Right atrium auricular region (tissue), 2 donors: ENCODE measurements at regions not wholly inside any gene's neighbourhood (a gene's known extent, or its start where the extent isn't known, plus 50 kb on each side); places are given as distances from the start of the nearest gene placed in this dataset.

Source experiments
- DNase-seq: peaks from one replicate; pipeline ENCODE4 v3.0.0-alpha.2; 2019; ENCODE audit warnings: low spot score
- H3K27ac ChIP-seq, 2 donors: fragments of 200-600 bp; sonication (generic); 1 replicate in 1 of 2; 2 replicates in 1 of 2; pipeline ENCODE4 v1.5.1; 2016 to 2019
- H3K27me3 ChIP-seq, 2 donors: fragments of 200-600 bp; sonication (generic); one replicate each; pipeline versions ENCODE4 v1.5.1 to v1.6.0; 2017 to 2019
- H3K36me3 ChIP-seq: fragments of 200-600 bp; sonication (generic); one replicate; pipeline ENCODE4 v1.5.1; 2016
- H3K4me1 ChIP-seq, 2 donors: fragments of 200-600 bp; sonication (generic); one replicate each; pipeline versions ENCODE4 v1.5.1 to v1.6.0; 2017 to 2019
- H3K4me3 ChIP-seq, 2 donors: fragments of 200-600 bp; sonication (generic); 1 replicate in 1 of 2; 2 replicates in 1 of 2; pipeline ENCODE4 v1.5.1; 2017 to 2019; ENCODE audit warnings: mild to moderate bottlenecking in 1 of 2, moderate library complexity in 1 of 2
- H3K9me3 ChIP-seq, 2 donors: fragments of 200-600 bp; sonication (generic); one replicate each; pipeline ENCODE4 v1.5.1; 2019
- TF ChIP-seq, protein P1 (sequence below), 2 donors: fragments of 200-600 bp; sonication (generic); IDR thresholded peaks; one replicate each; pipeline ENCODE4 v1.5.1; 2019; ENCODE audit warnings: antibody characterized with exemption in 2 of 2

- H3K36me3 ChIP-seq, result no peaks in the 10 kb centered on the region
- DNase-seq, result no peak
- no peak overlapping the region for H3K27ac ChIP-seq
- H3K4me3 ChIP-seq, result no peak overlapping the region
- TF ChIP-seq, protein P1, sequence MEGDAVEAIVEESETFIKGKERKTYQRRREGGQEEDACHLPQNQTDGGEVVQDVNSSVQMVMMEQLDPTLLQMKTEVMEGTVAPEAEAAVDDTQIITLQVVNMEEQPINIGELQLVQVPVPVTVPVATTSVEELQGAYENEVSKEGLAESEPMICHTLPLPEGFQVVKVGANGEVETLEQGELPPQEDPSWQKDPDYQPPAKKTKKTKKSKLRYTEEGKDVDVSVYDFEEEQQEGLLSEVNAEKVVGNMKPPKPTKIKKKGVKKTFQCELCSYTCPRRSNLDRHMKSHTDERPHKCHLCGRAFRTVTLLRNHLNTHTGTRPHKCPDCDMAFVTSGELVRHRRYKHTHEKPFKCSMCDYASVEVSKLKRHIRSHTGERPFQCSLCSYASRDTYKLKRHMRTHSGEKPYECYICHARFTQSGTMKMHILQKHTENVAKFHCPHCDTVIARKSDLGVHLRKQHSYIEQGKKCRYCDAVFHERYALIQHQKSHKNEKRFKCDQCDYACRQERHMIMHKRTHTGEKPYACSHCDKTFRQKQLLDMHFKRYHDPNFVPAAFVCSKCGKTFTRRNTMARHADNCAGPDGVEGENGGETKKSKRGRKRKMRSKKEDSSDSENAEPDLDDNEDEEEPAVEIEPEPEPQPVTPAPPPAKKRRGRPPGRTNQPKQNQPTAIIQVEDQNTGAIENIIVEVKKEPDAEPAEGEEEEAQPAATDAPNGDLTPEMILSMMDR (IDR thresholded peaks at IDR 0.05), result no peak
- no peaks in the 10 kb centered on the region for H3K4me1 ChIP-seq
- no peaks in the 10 kb centered on the region for H3K27me3 ChIP-seq
- no peaks in the 10 kb centered on the region for H3K9me3 ChIP-seq
These were observed 254.5 kb upstream of the PPARGC1A start for GRCh38 chr4:24144381-24144780.

DNA sequence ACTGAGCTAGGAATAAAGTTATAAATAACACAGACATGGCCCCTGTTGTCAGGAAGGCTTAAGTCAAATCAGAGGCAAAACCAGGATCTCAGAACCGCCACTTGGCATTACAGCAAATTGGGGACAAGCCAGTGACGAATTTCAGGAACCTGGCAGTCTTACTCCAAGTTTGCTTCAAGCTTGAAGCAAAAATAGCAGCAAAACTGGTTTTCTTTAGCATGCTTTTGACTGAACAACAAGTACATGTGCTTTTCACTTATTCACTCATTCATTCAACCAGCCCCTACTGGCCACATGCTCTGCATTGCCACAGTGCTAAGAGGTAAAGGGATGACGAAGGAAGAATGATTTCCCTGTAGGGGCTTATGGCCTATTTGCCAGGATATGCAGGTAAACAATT is 253.9 kb upstream of the PPARGC1A start:
- Histone ChIP-seq H3K4me1 (no peaks in the 10 kb centered on the region), H3K4me3 (no peak overlapping the region), H3K27ac (no peak overlapping the region), H3K9me3 (no peaks in the 10 kb centered on the region), H3K27me3 (no peaks in the 10 kb centered on the region), H3K36me3 (no peaks in the 10 kb centered on the region)
- TF ChIP-seq, protein P1 (IDR thresholded peaks at IDR 0.05), result no peak
- DNase-seq, result no peak

DNA sequence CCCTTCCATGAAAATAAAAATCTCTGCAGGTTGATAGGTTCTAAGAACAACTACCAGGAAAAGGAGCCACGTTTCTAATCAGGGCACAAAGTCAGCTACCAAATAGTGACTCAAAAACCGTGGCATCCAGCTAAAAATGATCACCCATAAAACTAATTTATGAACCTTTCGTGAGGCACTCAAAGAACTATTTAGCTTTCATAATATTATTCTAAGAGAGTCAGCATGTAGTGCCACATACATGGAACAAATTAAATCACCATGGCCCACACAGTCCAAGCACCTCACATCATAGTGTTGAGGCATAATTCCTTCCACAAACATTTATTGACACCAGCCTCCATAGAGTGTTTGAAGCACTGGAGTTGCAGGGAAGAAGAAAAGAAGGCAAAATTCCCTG is 252.0 kb upstream of the PPARGC1A start:
- H3K9me3 ChIP-seq, result no peaks in the 10 kb centered on the region
- H3K4me3 ChIP-seq, result no peak overlapping the region
- H3K27me3 ChIP-seq, result no peaks in the 10 kb centered on the region
- no peak overlapping the region for H3K27ac ChIP-seq
- H3K36me3 ChIP-seq, result no peaks in the 10 kb centered on the region
- H3K4me1 ChIP-seq, result no peaks in the 10 kb centered on the region
- DNase-seq, result no peak
- TF ChIP-seq, protein P1 (IDR thresholded peaks at IDR 0.05), result no peak

DNA sequence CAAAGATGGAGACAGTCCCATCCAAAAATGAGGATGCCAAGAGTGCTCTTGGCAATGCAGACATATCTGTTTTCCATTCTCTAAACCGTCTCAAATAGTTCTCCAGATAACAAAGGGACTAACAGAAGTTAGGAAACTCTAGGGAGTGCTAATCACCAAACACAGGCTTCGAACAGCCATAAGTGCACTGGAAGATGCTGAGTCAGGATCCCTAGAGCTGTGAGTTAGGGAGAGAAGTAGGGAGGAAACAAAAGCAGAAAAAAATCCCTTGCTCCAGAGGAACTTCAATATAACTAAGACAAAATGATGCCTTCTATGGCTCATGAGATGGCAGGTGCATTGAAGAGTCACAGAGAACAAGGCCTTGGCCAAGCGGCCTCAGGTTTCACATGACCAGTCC is 251.0 kb upstream of the PPARGC1A start:
- no peak overlapping the region for H3K4me3 ChIP-seq
- H3K4me1 ChIP-seq, result no peaks in the 10 kb centered on the region
- H3K27me3 ChIP-seq, result no peaks in the 10 kb centered on the region
- H3K27ac ChIP-seq, result no peak overlapping the region
- DNase-seq, result no peak
- TF ChIP-seq, protein P1 (IDR thresholded peaks at IDR 0.05), result no peak
- no peaks in the 10 kb centered on the region for H3K9me3 ChIP-seq
- no peaks in the 10 kb centered on the region for H3K36me3 ChIP-seq

GRCh38 chr4:24137671-24138601 is 248.1 kb upstream of the PPARGC1A start:
- H3K27me3 ChIP-seq, result no peaks in the 10 kb centered on the region
- TF ChIP-seq, protein P1 (IDR thresholded peaks at IDR 0.05), result no peak
- no peak overlapping the region for H3K27ac ChIP-seq
- H3K4me1 ChIP-seq, result no peaks in the 10 kb centered on the region
- H3K4me3 ChIP-seq, result no peak overlapping the region
- no peak for DNase-seq
- H3K36me3 ChIP-seq, result no peaks in the 10 kb centered on the region
- H3K9me3 ChIP-seq, result no peaks in the 10 kb centered on the region
